ENCODE measurements at regions not wholly inside any gene's neighbourhood (a gene's known extent, or its start where the extent isn't known, plus 50 kb on each side); places are given as distances from the start of the nearest gene placed in this dataset.

DNA sequence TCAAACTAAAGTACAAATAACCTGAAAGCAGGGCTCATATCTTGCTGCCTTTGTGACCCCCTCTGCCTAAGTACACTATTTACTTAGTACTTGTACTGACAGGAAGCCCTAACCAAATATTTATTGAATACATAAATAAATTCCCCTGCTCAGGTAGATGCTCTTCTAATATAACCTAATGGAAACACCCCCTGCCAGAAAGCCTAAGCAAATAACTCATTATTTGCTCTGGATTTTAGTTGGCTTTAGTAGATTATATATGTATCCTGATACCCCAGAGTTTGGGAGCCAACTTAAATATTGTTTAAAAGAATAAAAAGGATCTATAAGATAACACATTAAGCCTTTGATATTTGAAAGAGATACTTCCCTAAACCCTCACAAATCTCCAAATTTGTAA lies 318.2 kb downstream of the PPP1R2C start:
- H3K27me3 ChIP-seq (ENCODE audit: insufficient read depth, poor library complexity, severe bottlenecking), result no peaks in the 10 kb centered on the region
- DNase-seq (ENCODE audit: low read depth in 1 of 2, low spot score in 1 of 2), result no peak
- TF ChIP-seq GABPA (IDR thresholded peaks at IDR 0.05; ENCODE audit: low read depth) (no peak), SPI1 (IDR thresholded peaks at IDR 0.05; ENCODE audit: borderline replicate concordance, low read depth) (no peak), POLR2AphosphoS5 (IDR thresholded peaks at IDR 0.05; ENCODE audit: low read depth) (no peak)
- TF ChIP-seq, protein P1, sequence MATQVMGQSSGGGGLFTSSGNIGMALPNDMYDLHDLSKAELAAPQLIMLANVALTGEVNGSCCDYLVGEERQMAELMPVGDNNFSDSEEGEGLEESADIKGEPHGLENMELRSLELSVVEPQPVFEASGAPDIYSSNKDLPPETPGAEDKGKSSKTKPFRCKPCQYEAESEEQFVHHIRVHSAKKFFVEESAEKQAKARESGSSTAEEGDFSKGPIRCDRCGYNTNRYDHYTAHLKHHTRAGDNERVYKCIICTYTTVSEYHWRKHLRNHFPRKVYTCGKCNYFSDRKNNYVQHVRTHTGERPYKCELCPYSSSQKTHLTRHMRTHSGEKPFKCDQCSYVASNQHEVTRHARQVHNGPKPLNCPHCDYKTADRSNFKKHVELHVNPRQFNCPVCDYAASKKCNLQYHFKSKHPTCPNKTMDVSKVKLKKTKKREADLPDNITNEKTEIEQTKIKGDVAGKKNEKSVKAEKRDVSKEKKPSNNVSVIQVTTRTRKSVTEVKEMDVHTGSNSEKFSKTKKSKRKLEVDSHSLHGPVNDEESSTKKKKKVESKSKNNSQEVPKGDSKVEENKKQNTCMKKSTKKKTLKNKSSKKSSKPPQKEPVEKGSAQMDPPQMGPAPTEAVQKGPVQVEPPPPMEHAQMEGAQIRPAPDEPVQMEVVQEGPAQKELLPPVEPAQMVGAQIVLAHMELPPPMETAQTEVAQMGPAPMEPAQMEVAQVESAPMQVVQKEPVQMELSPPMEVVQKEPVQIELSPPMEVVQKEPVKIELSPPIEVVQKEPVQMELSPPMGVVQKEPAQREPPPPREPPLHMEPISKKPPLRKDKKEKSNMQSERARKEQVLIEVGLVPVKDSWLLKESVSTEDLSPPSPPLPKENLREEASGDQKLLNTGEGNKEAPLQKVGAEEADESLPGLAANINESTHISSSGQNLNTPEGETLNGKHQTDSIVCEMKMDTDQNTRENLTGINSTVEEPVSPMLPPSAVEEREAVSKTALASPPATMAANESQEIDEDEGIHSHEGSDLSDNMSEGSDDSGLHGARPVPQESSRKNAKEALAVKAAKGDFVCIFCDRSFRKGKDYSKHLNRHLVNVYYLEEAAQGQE (IDR thresholded peaks at IDR 0.05; ENCODE audit: insufficient replicate concordance, low read depth), result no peak
- TF ChIP-seq, protein P2, sequence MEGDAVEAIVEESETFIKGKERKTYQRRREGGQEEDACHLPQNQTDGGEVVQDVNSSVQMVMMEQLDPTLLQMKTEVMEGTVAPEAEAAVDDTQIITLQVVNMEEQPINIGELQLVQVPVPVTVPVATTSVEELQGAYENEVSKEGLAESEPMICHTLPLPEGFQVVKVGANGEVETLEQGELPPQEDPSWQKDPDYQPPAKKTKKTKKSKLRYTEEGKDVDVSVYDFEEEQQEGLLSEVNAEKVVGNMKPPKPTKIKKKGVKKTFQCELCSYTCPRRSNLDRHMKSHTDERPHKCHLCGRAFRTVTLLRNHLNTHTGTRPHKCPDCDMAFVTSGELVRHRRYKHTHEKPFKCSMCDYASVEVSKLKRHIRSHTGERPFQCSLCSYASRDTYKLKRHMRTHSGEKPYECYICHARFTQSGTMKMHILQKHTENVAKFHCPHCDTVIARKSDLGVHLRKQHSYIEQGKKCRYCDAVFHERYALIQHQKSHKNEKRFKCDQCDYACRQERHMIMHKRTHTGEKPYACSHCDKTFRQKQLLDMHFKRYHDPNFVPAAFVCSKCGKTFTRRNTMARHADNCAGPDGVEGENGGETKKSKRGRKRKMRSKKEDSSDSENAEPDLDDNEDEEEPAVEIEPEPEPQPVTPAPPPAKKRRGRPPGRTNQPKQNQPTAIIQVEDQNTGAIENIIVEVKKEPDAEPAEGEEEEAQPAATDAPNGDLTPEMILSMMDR (IDR thresholded peaks at IDR 0.05; ENCODE audit: insufficient read depth, low read length), result no peak
- no peak overlapping the region for H3K4me3 ChIP-seq (replicated peaks; ENCODE audit: insufficient read depth, low read length)
- H3K27ac ChIP-seq (replicated peaks), result no peak overlapping the region

DNA sequence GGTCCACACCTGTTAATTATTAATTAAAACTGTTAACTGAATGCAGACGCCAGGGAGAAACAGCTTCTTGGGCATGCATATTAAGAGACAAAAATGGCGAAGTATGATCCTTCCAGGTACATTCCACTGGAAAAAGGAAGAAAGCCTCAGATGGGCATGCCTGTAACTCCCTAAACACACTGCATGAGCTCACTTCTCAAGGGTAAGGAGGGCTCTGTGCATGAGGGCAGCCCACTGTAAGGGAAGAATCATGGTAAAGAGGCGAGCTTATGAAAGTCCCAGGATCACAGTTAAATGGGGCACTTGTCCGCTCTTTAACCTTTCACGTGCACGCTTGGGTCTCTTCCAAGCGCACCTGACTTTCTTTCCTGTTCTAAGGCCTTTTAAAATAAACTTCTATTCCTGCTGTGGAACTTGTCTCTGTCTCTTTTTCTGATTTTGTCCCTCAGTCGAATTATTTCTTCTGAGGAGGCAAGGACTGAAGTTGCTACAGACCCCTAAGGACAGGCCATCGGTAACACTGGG lies 321.7 kb downstream of the PPP1R2C start:
- no peak for DNase-seq (ENCODE audit: low read depth in 1 of 2, low spot score in 1 of 2)
- TF ChIP-seq, protein P2 (IDR thresholded peaks at IDR 0.05; ENCODE audit: insufficient read depth, low read length), result no peak
- TF ChIP-seq GABPA (IDR thresholded peaks at IDR 0.05; ENCODE audit: low read depth), result no peak
- no peak for TF ChIP-seq POLR2AphosphoS5 (IDR thresholded peaks at IDR 0.05; ENCODE audit: low read depth)
- no peak for TF ChIP-seq SPI1 (IDR thresholded peaks at IDR 0.05; ENCODE audit: borderline replicate concordance, low read depth)
- TF ChIP-seq, protein P1 (IDR thresholded peaks at IDR 0.05; ENCODE audit: insufficient replicate concordance, low read depth), result no peak
- Histone ChIP-seq H3K27me3 (ENCODE audit: insufficient read depth, poor library complexity, severe bottlenecking) (no peaks in the 10 kb centered on the region), H3K27ac (replicated peaks) (no peak overlapping the region), H3K4me3 (replicated peaks; ENCODE audit: insufficient read depth, low read length) (no peak overlapping the region)

DNA sequence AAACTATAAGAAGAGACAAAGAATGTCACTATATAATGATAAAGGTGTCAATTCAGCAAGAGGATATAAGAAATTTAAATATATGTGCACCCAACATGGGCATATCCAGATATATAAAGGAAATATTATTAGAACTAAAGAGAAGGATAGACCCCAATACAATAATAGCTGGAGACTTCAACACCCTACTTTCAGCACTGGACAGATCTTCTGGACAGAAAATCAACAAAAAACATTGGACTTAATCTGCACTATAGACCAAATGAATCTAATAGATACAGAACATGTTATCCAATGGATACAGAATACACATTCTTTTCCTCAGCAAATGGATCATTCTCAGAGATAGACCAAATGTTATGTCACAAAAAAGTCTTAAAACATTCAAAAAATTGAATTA lies 327.7 kb downstream of the PPP1R2C start:
- DNase-seq (ENCODE audit: low read depth in 1 of 2, low spot score in 1 of 2), result no peak
- no peak for TF ChIP-seq POLR2AphosphoS5 (IDR thresholded peaks at IDR 0.05; ENCODE audit: low read depth)
- TF ChIP-seq, protein P1 (IDR thresholded peaks at IDR 0.05; ENCODE audit: insufficient replicate concordance, low read depth), result peak; percentile 82
- TF ChIP-seq, protein P2 (IDR thresholded peaks at IDR 0.05; ENCODE audit: insufficient read depth, low read length), result no peak
- H3K27ac ChIP-seq (replicated peaks), result no peak overlapping the region
- no peaks in the 10 kb centered on the region for H3K27me3 ChIP-seq (ENCODE audit: insufficient read depth, poor library complexity, severe bottlenecking)
- H3K4me3 ChIP-seq (replicated peaks; ENCODE audit: insufficient read depth, low read length), result no peak overlapping the region
